HL-60 (cell line): ENCODE measurements at regions not wholly inside any gene's neighbourhood (a gene's known extent, or its start where the extent isn't known, plus 50 kb on each side); places are given as distances from the start of the nearest gene placed in this dataset.

Source experiments
- DNase-seq, 2 experiments: peaks; one replicate each; pipeline ENCODE4 v3.0.0-alpha.2; 2010 to 2020; ENCODE audit warnings: low read depth in 1 of 2, low spot score in 1 of 2
- H3K27ac ChIP-seq: fragments of 250-450 bp; sonication (Bioruptor Pico); replicated peaks from 2 replicates; pipeline ENCODE4 v1.5.1; 2020; ENCODE audit warnings: mild to moderate bottlenecking, moderate library complexity
- H3K27me3 ChIP-seq: fragments of 250-450 bp; sonication (Bioruptor Pico); 2 replicates; pipeline ENCODE4 v1.5.1; 2021; ENCODE audit warnings: mild to moderate bottlenecking, moderate library complexity; ENCODE audit not compliant: insufficient read depth, poor library complexity, severe bottlenecking
- H3K4me3 ChIP-seq: replicated peaks from 2 replicates; pipeline ENCODE4 v1.5.1; 2011; ENCODE audit warnings: mild to moderate bottlenecking, control low read depth, low read length; ENCODE audit not compliant: insufficient read depth
- GABPA ChIP-seq: IDR thresholded peaks from 2 replicates; pipeline ENCODE4 v1.6.1; 2012; ENCODE audit warnings: low read depth
- POLR2AphosphoS5 ChIP-seq: IDR thresholded peaks from 2 replicates; pipeline ENCODE4 v1.6.1; 2012; ENCODE audit warnings: low read depth
- SPI1 ChIP-seq: IDR thresholded peaks from 2 replicates; pipeline ENCODE4 v1.6.1; 2012; ENCODE audit warnings: low read depth, mild to moderate bottlenecking, borderline replicate concordance
- TF ChIP-seq, protein P1 (sequence below): IDR thresholded peaks from 2 replicates; pipeline ENCODE4 v1.6.1; 2012; ENCODE audit warnings: low read depth; ENCODE audit not compliant: insufficient replicate concordance
- TF ChIP-seq, protein P2 (sequence below): IDR thresholded peaks from one replicate; pipeline ENCODE4 v1.5.1; 2011; ENCODE audit warnings: low read length, control low read depth, inconsistent platforms; ENCODE audit not compliant: insufficient read depth

DNA sequence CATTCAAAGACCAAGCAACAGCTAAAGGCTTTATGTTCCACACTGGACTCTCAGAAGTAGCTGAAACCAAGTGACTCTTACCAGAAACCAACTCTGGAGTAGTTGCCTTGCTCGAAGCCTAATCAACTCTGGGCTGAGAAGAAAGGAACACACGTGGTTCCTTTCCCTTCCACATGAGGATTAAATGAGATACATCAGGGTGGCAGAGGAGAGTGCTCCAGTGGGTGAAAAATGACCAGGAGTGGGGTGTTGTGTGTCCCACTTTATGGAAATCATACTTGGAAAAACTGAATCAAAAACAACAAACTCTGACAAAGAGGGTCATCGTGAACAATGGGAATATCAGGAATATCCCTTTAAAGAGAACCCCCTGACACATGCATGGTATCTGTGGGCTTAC is 234.2 kb upstream of the ASIC2 start:
- TF ChIP-seq GABPA (no peak), POLR2AphosphoS5 (no peak), SPI1 (no peak)
- TF ChIP-seq, protein P1, sequence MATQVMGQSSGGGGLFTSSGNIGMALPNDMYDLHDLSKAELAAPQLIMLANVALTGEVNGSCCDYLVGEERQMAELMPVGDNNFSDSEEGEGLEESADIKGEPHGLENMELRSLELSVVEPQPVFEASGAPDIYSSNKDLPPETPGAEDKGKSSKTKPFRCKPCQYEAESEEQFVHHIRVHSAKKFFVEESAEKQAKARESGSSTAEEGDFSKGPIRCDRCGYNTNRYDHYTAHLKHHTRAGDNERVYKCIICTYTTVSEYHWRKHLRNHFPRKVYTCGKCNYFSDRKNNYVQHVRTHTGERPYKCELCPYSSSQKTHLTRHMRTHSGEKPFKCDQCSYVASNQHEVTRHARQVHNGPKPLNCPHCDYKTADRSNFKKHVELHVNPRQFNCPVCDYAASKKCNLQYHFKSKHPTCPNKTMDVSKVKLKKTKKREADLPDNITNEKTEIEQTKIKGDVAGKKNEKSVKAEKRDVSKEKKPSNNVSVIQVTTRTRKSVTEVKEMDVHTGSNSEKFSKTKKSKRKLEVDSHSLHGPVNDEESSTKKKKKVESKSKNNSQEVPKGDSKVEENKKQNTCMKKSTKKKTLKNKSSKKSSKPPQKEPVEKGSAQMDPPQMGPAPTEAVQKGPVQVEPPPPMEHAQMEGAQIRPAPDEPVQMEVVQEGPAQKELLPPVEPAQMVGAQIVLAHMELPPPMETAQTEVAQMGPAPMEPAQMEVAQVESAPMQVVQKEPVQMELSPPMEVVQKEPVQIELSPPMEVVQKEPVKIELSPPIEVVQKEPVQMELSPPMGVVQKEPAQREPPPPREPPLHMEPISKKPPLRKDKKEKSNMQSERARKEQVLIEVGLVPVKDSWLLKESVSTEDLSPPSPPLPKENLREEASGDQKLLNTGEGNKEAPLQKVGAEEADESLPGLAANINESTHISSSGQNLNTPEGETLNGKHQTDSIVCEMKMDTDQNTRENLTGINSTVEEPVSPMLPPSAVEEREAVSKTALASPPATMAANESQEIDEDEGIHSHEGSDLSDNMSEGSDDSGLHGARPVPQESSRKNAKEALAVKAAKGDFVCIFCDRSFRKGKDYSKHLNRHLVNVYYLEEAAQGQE: no peak
- TF ChIP-seq, protein P2, sequence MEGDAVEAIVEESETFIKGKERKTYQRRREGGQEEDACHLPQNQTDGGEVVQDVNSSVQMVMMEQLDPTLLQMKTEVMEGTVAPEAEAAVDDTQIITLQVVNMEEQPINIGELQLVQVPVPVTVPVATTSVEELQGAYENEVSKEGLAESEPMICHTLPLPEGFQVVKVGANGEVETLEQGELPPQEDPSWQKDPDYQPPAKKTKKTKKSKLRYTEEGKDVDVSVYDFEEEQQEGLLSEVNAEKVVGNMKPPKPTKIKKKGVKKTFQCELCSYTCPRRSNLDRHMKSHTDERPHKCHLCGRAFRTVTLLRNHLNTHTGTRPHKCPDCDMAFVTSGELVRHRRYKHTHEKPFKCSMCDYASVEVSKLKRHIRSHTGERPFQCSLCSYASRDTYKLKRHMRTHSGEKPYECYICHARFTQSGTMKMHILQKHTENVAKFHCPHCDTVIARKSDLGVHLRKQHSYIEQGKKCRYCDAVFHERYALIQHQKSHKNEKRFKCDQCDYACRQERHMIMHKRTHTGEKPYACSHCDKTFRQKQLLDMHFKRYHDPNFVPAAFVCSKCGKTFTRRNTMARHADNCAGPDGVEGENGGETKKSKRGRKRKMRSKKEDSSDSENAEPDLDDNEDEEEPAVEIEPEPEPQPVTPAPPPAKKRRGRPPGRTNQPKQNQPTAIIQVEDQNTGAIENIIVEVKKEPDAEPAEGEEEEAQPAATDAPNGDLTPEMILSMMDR: no peak
- no peak for DNase-seq
- no peaks in the 10 kb centered on the region for H3K27me3 ChIP-seq
- H3K4me3 ChIP-seq: no peak overlapping the region
- no peak overlapping the region for H3K27ac ChIP-seq

DNA sequence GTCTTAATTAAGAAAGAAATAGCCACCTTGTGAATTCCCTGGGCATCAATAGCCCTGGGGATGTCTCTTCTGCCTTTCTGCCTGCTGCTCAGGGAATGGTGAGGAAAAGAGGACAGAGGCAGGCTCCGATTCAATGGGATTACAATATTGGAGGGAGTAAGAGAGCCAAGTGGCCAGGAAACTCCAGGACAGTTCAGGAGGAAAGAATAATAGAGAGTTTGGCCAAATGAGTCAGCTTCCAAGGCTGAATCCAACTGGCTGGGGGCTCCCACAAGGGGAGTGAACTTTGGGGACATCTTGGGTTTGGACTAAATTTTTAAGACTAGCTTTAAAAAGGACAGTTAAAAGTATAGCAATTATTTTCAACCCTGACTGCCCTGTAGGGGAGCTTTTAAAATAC is 235.8 kb upstream of the ASIC2 start:
- no peak overlapping the region for H3K27ac ChIP-seq
- H3K27me3 ChIP-seq: no peaks in the 10 kb centered on the region
- TF ChIP-seq SPI1 (no peak), POLR2AphosphoS5 (no peak), GABPA (no peak)
- TF ChIP-seq, protein P1: no peak
- DNase-seq: no peak
- no peak overlapping the region for H3K4me3 ChIP-seq

DNA sequence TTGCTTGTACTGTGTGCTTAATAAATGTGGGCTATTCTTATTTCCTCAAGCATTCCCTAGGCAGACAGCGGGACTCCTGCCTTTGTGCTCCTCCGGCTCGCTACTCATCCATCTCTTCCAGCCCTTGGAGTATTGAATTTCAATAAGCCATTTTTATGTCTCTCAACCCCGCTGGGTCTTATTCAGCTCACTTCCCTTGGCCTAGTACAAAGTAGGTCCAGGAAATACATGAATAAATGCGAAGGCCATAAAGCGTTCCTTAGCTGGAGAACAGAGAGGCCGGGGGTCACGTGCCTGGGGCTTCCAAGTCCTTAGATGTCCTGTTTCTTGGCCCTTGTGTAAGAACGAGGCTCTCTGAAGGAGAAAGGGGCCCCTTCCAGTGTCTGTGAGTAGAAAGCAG is 236.7 kb upstream of the ASIC2 start:
- no peaks in the 10 kb centered on the region for H3K27me3 ChIP-seq
- no peak overlapping the region for H3K27ac ChIP-seq
- no peak for TF ChIP-seq SPI1
- TF ChIP-seq GABPA: no peak
- TF ChIP-seq POLR2AphosphoS5: no peak
- TF ChIP-seq, protein P2: no peak
- TF ChIP-seq, protein P1: no peak
- no peak overlapping the region for H3K4me3 ChIP-seq
- DNase-seq: no peak

DNA sequence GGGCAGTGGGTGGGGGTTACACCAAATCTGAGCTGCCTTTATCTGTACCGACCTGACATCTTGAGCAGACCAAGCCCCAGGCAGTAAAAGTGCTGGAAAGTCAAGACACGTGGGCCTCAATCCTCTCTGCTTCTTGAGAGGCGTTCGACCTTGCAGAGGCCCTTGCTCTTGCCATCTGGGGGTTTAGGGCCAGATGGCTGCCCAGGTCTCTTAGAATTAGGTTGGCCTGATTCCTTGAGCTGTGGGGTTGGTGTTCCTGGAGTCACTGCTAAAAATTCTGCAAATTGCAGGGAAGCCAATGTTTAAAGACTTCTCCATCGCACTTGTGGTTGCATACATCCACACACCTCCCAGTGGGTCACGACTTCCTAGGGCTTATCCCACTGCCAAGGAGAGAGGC is 238.2 kb upstream of the ASIC2 start:
- no peak overlapping the region for H3K4me3 ChIP-seq
- TF ChIP-seq, protein P1: no peak
- TF ChIP-seq POLR2AphosphoS5 (no peak), SPI1 (no peak), GABPA (no peak)
- TF ChIP-seq, protein P2: no peak
- DNase-seq: no peak
- H3K27ac ChIP-seq: no peak overlapping the region
- no peaks in the 10 kb centered on the region for H3K27me3 ChIP-seq
